ENCODE measurements at regions not wholly inside any gene's neighbourhood (a gene's known extent, or its start where the extent isn't known, plus 50 kb on each side); places are given as distances from the start of the nearest gene placed in this dataset.

DNA sequence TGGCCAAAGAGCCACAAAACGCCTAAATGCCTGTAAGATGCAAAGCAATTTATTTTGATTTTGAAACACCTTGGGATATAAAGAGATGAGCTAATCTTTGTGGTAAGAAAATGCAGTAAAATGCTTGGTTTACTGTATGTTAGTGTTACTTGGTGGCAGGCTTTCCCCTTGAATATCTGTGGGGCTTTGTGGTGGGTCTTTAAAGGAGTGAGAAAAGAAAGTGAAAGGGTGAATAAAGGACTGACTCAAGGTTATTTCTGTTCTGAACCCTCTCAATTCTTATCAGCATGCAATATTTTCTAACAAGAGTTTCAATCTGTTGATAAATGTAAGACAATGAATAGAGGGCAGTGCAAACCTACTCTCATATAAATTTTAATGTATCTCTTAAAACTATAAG lies 1555.9 kb upstream of the RAG2 start:
- TF ChIP-seq POLR2A (IDR thresholded peaks at IDR 0.05): no peak
- TF ChIP-seq EP300 (IDR thresholded peaks at IDR 0.05): no peak

Data from stomach (tissue), 4 donors.